ENCODE measurements at regions not wholly inside any gene's neighbourhood (a gene's known extent, or its start where the extent isn't known, plus 50 kb on each side); places are given as distances from the start of the nearest gene placed in this dataset.

DNA sequence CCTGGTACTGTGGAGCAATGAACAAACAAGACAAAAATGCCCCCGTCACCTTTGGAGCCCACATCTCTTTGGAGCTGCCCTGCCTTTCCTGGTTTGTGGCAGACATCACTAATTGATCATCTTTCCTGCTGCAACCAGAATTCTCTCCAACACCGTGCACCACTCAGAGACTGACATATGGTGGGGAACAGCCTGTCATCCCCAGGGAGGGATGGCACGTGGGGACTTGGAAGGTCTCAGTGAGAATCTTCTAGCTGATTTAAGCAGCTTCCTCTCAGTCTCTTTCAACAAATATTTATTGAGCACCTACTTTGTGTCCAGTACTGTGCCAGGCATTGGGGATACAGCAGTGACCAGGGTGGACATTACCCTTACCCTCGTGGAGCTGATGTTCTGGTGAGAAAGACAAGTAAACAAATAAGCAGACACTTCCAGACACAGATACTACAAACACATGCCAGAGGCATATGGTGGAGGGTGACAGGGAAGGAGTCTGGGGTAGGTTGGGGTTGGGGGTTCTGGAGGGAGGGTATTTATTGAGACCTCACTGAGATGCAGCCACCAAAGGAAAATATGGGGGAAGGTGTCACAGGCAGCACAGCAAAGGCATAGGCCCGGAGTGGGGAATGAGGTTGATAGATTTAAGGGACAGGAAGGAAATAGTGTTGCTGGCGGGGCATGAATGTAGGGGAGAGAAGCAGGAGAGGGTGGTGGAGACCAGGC lies 82.3 kb downstream of the CEBPB start:
- Histone ChIP-seq H3K4me3 (no peak overlapping the region), H3K9me3 (no peaks in the 10 kb centered on the region), H3K36me3 (no peaks in the 10 kb centered on the region), H3K27ac (peak overlapping the region in 1 of 4 donors; percentile 40), H3K27me3 (no peaks in the 10 kb centered on the region), H3K4me1 (peaks cover 0 to 1% (median under 1%) of the 10 kb centered on the region in 3 donors)
- no peak for FAIRE-seq
- no peak for ATAC-seq
- WGBS, 2 donors: 74 to 79% methylated on average over 6 of the region's 6 CpGs
- no peak for TF ChIP-seq CTCF (IDR thresholded peaks at IDR 0.05)
- DNase-seq: no peak
- intact Hi-C loops (cut with DNase I): no loop called here

GRCh38 chr20:50273601-50274491 lies 83.2 kb downstream of the CEBPB start:
- H3K27ac ChIP-seq: peak overlapping the region in 1 of 4 donors; percentile 42
- no peaks in the 10 kb centered on the region for H3K27me3 ChIP-seq
- DNase-seq: no peak
- no peaks in the 10 kb centered on the region for H3K9me3 ChIP-seq
- ATAC-seq: no peak
- 85% methylated on average over 19 of the region's 19 CpGs for WGBS, 2 donors
- intact Hi-C loops (cut with DNase I): no loop called here
- H3K4me3 ChIP-seq: no peak overlapping the region
- H3K4me1 ChIP-seq: peaks cover 0 to 5% (median 4%) of the 10 kb centered on the region in 3 donors
- no peak for FAIRE-seq
- no peaks in the 10 kb centered on the region for H3K36me3 ChIP-seq
- TF ChIP-seq CTCF (IDR thresholded peaks at IDR 0.05): no peak

- no peak overlapping the region for H3K4me3 ChIP-seq
- H3K4me1 ChIP-seq: peaks cover 0 to 8% (median 5%) of the 10 kb centered on the region in 3 donors
- FAIRE-seq (no peak), DNase-seq (peak in 1 of 6 donors; percentile 79), ATAC-seq (peak in 3 of 4 donors; percentile 2 to 51 (median 48))
- TF ChIP-seq CTCF (IDR thresholded peaks at IDR 0.05): no peak
- no peaks in the 10 kb centered on the region for H3K27me3 ChIP-seq
- no peaks in the 10 kb centered on the region for H3K36me3 ChIP-seq
- H3K27ac ChIP-seq: peak overlapping the region in 2 of 4 donors; percentile 41 to 42
- WGBS, 2 donors: 85 to 87% methylated on average over 18 to 21 of the region's 21 CpGs
- intact Hi-C loops (cut with DNase I): no loop called here
- H3K9me3 ChIP-seq: no peaks in the 10 kb centered on the region
Observed at GRCh38 chr20:50274570-50275430, 84.2 kb downstream of the CEBPB start.

GRCh38 chr20:50276119-50277063 lies 85.8 kb downstream of the CEBPB start:
- FAIRE-seq: no peak
- intact Hi-C loops (cut with DNase I): no loop called here
- Histone ChIP-seq H3K27me3 (no peaks in the 10 kb centered on the region), H3K9me3 (no peaks in the 10 kb centered on the region), H3K27ac (no peak overlapping the region), H3K4me1 (peaks cover 0 to 8% (median 5%) of the 10 kb centered on the region in 3 donors), H3K36me3 (no peaks in the 10 kb centered on the region), H3K4me3 (no peak overlapping the region)
- no peak for DNase-seq
- WGBS, 2 donors: 86 to 89% methylated on average over 19 of the region's 19 CpGs
- peak in 2 of 4 donors; percentile 1 to 9 for ATAC-seq
- no peak for TF ChIP-seq CTCF (IDR thresholded peaks at IDR 0.05)

Measured in pancreas (tissue), 10 donors.